ENCODE measurements at regions not wholly inside any gene's neighbourhood (a gene's known extent, or its start where the extent isn't known, plus 50 kb on each side); places are given as distances from the start of the nearest gene placed in this dataset.

DNA sequence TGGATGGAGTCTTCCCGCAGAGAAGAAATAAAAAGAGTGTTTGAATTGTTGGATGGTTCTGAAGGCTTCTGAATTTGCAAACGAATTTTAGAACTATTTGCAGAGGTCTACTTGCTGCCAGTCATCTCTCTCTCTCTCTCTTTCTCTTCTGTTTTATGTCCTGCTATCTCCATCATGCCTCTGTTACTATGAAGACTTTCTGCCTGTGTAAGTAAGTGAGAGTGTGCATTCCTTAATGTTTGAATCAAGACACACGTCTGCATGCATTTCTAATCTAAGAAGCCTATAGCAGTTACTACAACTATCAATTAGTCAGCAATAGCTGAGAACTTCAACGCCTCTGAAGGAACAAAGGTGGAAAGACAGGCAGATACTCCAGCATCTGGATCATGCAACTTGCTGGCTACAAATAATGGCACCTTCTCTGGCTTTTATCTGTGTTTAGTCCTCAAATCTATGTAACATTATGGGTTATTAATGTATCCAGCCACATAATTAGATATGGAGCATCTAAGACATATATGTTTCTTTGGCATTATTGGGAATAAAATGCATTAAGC, 191.5 kb upstream of the BLID start (continued):
- TF ChIP-seq POLR2AphosphoS5 (IDR thresholded peaks at IDR 0.05; ENCODE audit: low read depth, low read length) (no peak), TEAD4 (IDR thresholded peaks at IDR 0.05; ENCODE audit: low read depth, low read length) (no peak), TCF12 (IDR thresholded peaks at IDR 0.05; ENCODE audit: low read depth, low read length) (no peak), GABPA (IDR thresholded peaks at IDR 0.05; ENCODE audit: borderline replicate concordance, insufficient read depth, low read length) (no peak)

Data from H1 (cell line).